CD4-positive, alpha-beta T cell treated with Interleukin-17A for 1 hour (primary cell): ENCODE measurements at regions not wholly inside any gene's neighbourhood (a gene's known extent, or its start where the extent isn't known, plus 50 kb on each side); places are given as distances from the start of the nearest gene placed in this dataset.

Source experiments
- DNase-seq: peaks from one replicate; pipeline ENCODE4 v3.0.0-alpha.2; 2020

DNA sequence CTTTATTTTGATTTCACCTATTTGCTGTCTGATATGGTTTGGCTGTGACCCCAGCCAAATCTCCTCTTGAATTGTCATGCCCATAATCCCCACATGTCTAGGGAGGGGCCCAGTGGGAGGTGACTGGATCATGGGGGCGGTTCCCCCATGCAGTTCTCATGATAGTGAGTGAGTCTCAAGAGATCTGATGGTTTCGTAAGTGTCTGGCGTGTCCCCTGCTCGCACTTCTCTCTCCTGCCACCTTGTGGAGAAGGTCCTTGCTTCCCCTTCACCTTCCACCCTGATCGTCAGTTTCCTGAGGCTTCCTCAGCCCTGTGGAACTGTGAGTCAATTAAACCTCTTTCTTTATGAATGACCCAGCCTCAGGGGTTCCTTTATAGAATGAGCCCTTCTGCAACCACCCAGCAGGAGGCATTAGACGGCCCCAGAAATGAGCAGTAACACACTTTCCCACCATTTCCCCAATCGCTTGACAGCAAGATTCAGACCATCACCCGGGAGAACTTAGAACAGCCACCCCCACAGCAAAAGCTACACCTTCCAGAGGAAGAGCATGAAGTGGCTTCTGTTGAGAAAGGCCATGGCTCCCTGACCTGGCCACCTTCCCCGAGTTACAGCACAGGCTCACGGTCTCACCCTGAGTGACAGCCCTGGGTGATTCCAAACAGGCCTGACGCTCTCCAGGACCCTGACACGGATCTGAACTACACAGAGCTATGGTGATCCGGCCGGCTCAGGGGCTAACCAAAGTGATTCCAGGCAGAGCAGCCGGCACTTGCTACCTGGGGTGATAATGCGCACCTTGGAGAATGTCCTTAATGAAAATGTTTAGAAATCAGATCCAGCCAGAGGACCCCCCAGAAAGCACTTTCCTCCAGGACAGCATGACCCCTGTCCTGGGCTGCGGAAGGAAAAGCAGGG lies 131.2 kb upstream of the CDH4 start:
- peak; percentile 30 for DNase-seq

DNA sequence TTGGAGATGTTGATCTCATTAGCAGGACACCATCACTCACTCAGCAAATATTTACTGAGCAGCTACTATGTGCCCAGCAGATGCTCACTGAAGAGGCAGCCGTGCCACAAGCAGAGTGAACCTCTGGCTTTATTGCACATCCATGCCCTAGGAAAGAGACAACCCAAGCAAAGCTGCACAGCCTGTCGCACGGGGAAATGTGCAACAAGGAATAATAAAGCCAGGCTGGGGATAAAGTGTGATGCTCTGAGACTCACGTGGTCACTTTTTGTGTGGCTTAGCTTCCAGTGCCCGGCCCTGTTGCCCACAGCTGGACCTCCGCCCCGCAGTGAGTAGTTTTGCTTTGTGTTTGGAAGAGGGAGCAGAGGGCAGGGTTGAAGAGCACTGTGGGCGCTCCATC lies 130.4 kb upstream of the CDH4 start:
- no peak for DNase-seq

DNA sequence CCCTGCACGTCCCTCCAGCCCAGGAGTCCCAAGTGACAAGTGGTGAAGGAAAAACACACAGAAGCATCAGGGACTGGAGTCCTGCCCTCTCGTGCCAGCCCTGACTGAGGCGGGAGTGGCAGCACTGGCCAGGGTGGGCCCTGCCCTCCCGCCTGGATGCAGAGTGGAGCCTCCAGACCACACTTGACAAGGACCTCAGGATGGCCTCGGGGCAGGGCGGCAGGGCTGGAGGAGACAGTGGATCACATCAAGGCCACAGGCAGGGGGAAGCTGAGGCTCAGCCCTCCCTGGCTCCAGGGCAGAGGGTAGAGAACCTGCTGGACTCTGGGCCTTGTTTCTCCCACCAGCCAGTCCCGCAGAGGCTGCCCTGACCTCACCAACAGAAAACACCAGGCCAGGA lies 128.8 kb upstream of the CDH4 start:
- no peak for DNase-seq

DNA sequence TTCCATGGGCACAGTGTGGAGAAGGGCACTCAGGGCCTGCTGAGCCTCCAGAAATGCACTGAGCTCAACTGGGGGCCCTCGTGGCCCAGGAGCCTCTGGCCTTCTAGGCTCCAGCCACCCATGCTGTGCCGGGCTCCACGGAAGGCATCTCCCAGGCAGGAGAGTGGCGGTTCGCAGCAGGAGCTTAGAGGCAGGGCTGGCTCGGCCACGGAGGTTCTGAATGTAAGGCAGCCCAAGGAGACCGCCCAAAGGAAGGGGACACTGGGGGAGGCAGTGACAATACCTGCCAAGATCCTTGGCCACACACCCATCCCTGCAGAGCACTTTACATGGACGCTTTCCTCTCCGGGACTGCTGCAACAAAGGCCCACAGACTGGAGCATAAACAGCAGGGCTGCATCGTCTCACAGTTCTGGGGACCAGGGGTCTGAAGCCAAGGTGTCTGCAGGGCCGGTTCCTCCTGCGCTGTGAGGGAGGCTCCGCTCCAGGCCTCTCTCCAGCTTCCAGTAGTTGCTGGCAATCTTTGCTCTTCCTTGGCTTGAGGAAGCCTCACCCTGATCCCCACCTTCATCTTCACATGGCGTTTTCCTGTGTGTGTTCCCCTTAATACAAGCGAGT lies 128.2 kb upstream of the CDH4 start:
- DNase-seq, result no peak

DNA sequence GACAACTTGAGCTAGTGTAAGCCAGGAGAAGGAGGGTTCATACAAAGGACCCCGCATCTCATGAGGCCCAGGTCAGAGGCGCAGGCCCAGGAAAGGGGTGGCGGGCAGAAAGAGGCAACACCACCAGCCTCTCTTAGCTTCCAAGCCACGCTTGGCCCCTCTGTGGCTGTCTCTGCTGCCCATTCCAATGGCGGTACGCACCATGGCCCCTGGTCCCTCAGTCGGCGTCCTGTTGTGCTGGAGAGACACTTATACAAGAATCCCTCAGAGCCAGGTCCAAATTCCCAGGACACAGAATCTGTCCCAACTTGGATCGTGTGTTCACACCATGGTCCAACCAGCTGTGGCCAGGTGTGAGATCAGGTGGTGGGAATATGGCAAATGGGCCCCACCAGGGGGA lies 127.0 kb upstream of the CDH4 start:
- DNase-seq, result no peak

DNA sequence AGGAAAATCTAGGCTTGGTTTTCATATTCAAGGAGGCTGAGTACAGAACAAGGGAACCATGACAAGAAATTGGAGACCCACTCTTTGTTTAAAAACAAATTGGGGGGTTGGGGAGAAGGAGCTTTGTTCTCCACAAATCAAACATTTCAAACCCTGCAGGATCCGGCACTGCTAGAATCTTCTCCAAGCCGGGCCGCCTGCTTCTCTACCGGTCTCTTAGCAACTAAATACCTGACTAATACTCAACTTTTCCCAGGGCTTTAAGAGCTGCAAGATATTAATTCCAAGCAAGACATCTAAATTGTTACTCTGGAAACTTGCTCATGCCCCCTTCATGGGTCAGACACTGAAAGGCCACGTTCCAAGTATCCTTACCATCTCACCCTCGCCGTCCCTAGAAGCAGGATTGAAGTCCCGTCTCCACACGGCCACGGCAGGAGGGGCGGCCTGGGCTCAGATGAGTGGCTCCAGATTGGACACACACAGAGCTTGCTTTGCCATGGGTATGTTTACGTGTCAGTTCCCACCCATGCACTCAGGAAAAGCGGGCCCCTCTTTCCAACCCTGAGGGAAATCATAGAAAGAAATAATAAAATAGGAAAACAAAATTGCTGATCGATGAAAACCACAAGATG lies 126.4 kb upstream of the CDH4 start:
- no peak for DNase-seq

DNA sequence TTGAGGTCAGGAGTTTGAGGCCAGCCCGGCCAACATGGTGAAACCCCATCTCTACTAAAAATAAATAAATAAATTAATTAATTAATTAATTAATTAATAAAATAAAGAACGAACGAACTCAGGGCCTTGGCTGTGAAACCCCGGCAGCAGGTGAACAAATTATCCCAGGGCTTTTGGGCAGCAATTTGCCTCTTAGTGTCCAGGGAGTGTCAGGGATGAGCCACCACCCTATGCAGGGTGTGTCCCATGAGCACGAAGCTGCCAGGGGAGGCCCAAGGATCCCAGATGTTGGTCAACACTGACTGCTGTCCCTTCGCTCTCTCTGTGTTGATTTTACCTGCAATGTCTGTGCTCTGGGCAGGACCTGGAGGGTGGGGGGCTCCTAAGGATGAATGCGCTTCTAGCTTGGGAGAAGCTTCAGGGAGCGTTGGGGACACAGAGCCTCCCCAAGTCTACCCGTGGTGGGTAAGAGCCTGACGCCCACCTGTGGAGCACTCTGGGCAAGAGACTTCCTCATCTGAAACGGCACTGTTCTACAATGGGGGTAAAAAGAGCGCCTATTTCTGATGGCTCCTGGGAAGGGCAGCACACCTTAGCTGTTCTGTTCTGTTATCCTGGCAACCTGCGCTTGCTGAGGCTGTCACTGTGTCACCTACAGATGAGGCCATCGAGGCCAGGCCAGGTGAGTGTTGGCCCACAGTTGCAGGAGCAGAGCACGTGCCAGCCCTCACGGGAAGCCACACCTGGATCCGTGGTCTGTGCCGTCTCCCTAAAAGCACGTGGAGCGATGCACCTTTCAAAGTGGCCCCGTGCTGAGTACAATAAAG lies 125.5 kb upstream of the CDH4 start:
- DNase-seq, result no peak

DNA sequence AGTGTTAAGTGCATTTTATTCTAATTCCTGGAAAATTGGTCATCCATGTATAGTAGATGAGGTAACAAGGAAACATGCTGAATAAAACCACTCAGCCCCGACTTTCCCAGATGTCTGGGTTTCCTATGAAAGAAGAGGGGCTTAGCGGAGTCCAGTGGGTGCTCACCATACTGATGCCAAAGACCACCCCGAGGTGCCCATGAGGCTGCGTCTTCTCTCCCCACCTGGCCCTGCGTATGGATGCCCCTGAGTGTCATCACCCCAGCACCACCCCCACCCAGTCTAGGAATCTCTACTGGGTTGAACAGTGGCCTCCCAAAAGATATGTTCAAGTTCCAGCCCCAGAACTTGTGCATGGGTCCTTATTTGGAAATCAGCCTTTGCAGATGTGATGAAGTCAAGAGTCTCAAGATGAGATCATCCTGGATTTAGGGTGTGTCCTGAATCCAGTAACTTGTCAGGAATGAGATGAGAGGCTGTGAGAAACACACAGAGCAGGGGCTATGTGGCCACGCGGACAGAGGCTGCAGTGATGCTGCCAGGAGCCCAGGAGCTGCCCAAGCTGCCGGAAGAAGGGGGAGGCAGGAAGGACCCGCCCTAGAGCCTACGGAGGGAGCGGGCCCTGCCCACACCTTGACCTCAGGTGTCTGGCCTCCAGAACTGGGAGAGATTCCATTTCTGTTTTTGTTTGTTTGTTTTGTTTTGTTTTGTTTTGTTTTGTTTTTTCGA lies 124.6 kb upstream of the CDH4 start:
- no peak for DNase-seq

DNA sequence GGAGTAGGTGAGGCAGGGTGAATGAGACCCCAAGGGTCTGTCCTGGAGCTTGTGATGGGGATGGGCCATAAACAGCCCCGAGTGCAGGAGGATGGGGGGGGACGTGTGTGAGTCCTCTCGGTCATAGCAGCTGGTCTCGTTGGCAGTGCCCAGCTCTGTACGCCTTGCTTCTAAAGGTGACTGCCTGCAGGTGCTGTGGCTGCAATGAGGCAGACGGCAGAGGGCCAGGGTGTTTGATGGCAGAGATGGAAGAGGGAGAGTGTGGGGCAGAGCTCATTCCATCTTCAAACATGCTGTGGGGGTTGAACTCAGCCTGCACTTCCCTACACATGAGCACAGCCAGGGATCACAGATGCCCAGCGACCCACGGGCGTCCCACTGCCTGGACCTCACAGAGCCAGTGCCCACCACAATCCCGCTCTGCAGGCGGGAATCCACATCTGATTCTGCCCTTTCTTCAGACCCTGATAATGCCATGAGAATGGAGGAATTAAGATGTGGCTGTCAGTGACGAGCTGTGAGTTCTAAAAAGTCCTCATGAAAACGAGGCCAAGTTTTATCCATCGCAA lies 123.3 kb upstream of the CDH4 start:
- DNase-seq, result no peak

DNA sequence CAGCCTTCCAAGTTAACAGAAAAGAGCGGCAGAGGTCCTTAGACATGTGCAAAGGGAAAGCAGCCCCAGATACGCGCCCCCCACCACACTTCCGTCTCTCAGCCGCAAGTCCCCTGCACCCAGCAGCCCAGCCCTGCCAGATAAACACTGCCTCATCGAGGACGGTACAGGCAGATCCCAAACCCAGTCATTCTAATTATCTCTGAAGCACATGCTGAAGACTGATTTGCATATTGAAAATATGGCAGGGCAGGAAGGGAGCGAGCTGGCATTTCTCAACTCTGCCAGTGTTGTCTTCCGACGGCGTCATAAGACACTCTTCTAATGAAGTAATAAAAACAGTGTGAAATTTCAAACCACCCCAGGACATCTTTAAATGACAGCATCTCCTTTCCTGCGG lies 122.8 kb upstream of the CDH4 start:
- DNase-seq, result no peak

DNA sequence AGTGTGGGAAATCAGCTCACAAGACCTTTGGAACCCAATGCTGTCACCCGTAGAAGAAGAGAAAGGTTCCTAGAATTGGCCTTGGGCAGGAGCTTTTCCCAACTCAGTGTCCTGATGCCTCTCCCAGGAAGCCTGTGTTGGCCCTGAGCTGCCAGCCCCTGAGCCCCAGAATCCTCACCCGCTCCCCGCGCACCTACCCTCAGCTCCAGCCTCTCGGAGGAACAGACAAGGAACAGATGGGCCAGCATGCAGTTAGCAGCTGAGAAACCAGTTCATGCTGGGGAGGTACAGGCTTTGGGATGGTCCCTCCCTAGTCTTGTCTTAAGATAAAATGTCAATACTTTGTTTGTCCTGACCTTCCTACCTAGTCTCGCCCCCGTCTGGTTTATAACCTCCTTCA lies 121.9 kb upstream of the CDH4 start:
- no peak for DNase-seq

DNA sequence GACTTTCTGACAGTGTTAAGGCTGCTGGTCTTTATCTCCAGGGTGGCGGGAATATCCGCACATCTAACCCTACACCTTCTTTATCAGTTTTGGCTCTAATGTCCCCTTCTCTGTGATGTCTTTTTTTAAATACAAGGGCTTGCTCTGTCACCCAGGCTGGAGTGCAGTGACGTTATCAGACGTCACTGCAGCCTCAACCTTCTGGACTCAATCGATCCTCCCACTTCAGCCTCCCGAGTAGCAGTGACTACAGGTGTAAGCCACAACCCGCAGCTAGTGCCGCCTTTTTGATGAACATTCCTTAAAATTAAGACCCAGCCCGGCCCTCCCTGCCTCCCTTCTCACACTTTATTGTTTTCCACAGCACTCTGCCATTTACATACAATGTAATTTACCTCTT lies 120.1 kb upstream of the CDH4 start:
- DNase-seq, result no peak

DNA sequence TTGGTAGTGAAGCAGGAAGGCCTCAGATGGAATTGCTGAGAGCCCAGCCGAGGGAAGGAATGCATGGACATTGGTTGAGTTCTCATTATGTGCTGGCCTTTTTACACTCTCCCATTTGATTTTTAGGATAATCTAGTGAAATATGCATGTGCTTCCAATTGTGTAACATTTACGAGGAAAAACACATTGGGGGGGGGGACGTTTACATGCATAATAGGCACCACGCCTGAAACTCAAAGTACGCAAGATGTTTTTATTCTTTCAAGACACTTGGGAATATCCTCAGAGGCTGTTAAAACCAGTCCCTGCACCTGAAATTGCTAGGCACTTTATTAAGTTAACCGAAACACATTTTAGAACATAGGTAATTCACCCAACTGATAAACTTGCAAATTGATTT lies 118.5 kb upstream of the CDH4 start:
- DNase-seq, result no peak

DNA sequence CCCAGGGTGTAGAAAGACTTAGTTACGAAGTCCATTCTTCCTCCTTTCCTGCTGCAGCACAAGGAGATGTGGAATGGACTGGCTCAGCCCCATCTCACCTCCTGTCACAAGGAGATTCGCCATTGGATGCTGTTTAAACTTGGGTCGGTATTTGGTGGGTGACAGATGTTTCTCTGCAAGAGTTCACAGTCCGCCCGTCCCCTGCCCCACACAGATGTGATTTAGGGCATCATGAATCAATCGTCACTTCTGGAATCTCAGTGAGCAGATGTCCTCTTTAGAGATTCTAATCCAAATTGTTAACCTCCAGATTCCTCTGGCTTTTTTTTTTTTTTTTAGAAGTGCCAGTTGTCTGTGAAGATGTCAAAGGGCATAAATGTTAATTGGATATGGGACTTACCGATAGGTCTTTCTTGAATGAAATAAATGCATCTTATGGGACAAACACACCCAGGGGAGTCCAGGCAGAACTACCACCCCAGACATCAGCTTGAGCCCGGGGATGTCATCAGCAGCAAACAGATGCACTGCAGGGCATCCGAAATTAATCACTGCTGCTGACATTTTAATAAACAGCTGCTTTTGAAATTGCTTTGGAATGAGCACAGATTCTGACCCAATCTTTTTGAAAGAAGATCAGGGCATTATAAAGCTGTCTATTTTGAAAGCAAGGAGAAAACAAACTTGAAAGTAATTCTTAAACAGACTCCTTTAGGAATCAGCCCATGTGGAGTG lies 117.6 kb upstream of the CDH4 start:
- DNase-seq, result no peak

DNA sequence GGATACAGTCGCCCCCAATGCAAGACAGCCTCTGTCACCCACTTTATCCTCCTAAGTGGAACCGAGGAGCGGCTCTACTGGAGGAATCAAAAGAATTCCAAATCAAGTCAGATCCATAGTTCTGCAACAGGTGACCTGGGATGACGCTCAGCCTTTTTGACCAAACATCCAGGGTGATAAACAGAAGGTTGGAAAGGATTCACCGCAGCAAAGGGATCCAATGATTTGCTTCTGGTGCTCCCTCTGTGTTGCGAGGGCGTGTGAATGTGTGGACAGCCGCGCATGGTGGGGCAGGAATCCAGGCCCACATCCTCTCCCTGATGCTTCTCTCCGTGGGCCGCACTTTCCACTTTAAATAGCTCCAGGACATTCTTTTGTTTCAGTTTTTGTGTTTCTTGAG lies 116.8 kb upstream of the CDH4 start:
- DNase-seq, result no peak

DNA sequence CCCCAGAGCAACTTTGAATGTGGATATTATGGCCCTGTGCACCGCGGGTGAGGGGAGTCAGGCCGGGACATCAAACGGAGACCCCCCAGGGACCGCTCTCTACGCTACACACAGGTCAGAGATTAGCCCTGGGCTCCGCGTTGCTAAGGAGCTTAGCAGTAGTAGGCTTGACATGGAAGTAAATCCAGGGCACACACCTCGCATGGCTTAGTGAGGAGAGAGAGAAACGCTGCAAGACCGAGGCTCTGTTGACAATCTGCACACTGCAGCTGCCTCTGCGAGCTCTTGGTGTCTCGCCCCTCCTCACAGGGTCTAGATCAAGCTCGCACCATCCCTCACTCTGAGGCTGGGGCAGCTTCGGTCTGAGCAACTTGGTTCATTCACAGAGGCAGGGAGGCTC lies 116.1 kb upstream of the CDH4 start:
- DNase-seq, result no peak

DNA sequence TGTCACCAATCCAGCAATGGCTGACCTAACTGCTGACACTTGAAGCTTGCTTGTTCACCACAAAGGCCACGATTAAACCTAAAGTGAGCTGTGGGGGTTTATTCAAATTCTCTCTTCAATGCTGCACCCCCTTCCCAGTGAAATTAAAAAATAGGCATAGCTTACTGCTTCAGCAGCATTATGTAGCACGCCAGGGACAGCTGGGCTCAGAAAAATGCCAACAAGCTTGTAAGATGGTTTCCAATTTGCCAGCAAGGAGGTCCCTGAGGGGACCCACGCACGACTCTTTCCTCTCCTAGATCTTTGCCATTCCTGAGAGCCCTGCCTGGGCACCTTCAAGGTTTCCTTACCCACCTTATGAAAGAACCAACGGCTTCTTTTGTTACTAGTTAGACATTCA lies 113.5 kb upstream of the CDH4 start:
- DNase-seq, result no peak

DNA sequence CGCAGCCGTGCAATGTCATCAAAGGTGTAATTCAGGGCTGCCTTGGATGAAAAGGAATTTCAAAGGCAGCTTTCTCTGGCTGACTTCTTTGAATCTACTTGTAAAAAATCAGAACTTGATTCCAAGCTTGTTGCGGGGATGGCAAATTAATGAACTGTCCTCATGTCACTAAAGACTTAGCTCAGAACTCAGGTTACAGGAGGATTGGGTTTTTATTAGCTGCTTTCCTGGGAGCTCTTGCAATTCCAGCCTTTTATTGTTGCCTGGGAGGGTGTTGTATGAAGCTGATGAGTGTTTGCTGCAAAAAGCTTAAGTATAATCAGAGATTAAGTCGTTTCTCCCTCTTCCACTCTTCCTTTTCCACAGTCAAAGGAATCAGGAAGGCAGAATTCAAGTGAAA lies 113.0 kb upstream of the CDH4 start:
- no peak for DNase-seq

DNA sequence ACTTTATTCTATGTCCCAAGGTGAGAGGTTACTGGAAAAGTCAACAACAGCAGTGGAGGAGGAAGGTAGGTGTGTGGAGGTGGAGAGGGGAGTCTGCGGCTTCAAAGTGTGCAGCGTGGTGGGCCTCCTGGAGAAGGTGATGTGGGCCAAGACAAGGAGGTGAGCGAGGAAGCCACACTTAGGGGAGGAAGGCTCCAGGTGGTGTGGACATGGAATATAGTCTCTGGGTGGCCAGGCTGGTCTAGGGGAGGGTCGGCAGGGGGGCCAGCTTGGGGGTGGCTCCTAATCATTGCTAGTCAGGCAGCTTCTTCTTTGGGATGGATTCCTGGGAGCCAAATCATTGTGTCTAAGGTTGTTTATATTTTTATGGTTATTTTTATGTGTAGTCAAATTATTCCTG lies 111.5 kb upstream of the CDH4 start:
- DNase-seq, result no peak

DNA sequence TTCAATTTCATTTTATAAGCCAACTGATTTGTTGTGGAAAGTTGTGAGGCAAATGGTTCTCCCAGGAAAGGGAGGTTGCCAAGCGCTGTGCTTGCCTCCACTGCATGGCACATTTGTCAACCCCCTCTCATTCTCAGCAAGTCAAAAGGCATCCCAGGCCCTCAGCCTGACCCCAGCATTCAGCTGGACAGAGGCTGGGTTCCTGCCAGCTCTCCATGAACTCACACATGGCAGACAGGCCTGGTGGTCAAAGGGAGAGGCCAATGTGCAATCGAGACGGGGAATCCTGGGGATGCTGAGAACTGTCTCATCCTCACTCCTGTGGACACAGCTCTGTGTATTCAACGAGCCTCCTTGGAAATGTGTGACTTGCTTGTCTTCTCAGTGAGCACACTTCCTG lies 106.0 kb upstream of the CDH4 start:
- no peak for DNase-seq

DNA sequence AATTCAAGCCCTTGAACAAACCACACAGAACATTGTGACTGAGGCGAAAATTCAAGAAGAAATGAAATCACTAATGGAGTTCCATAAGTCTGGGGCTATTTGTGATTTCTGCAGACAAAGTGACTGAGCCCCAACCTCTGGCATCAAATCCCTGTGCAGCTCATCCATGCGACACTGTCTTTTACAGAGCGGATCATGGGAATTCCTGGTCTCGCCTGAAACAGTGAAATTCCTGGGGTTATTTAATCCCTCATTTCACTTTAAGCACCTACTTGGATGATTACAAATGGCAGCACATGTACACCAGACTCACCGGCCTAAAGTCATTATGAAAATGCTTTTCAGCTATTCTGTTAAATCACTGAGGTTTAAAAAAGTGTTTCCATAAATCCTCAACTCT lies 102.4 kb upstream of the CDH4 start:
- no peak for DNase-seq

DNA sequence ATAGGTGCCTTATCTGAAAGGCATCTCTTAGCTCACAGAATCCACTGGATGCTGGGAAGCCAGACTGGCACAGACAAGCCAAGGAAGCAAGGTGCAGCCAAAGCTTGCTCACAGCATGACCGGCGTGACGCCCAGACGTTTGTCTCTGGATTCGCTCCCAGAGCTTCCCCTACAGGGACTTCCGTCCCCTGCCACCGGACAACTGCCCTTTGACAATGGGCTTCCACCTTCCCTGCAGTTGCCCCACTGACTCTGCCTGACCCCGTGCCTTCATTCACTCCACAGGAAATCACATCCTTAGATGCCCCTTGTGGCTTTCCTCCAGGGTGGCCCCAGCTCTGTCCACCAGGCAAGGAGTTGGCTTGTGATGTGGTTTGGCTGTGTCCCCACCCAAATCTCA lies 94.8 kb upstream of the CDH4 start:
- no peak for DNase-seq
